ENCODE measurements at regions not wholly inside any gene's neighbourhood (a gene's known extent, or its start where the extent isn't known, plus 50 kb on each side); places are given as distances from the start of the nearest gene placed in this dataset.

GRCh38 chr4:41394481-41394894 is 137.8 kb downstream of the UCHL1 start:
- DNase-seq = no peak

DNA sequence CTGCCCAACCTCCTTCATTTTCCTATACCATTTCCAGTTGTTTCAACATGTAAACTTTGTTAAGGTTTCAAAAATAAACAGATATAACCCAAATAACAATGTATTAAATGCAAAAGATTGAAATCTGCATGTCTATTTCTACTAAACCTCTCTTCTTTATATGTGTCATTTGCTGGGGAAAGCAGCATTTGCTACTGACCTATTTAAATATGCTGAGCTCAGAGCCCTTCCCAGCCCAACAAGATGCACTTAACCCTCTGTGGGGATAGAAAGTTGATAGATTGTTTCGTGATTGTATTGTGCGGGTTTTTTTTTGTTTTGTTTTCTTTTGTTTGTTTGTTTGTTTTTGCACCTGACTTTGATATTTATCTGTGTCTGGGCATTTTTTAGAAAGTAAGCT is 139.5 kb downstream of the UCHL1 start:
- DNase-seq = no peak

GRCh38 chr4:41396869-41397268 is 140.1 kb downstream of the UCHL1 start:
- DNase-seq = no peak

GRCh38 chr4:41399231-41399630 is 138.7 kb upstream of the LIMCH1 start:
- no peak for DNase-seq

- DNase-seq = no peak
Observed at GRCh38 chr4:41400296-41400695, 137.7 kb upstream of the LIMCH1 start.

GRCh38 chr4:41405464-41406112 is 132.4 kb upstream of the LIMCH1 start:
- DNase-seq = no peak

DNA sequence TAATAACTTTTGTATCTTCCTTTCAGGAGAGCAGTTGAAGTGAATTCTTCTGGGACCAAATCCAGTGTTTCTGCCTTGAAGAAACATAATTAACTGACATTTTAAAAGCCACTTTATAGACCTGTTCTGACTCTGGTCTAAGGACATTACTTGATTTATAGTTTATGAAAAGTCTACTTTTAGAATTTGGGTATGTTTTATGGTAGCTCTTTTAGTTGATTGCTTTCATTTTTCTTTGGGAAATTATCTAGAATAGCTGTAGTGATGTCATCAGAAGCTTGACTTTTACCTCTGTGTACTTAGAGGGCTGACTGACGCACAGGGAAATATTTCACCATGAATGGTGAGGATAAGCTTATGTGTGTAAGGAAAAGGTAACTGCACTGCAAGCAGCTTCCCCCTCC is 131.8 kb upstream of the LIMCH1 start:
- no peak for DNase-seq

GRCh38 chr4:41408150-41408549 is 129.8 kb upstream of the LIMCH1 start:
- no peak for DNase-seq

- DNase-seq = no peak
Observed at GRCh38 chr4:41408859-41409593, 128.9 kb upstream of the LIMCH1 start.

DNA sequence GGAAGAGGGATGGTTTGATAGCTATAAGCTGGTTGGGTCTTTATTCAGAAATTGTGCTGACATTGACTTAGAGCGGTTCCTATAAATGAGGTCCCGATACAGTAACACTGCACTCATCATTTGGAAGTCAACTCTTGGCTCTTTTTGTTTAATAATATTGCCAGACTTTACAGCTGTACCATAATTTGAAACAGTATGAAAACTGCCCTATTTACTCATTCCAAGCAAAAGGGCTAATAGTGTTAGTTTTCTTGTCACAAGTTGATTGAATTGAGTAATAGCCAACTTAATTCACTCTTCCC is 128.4 kb upstream of the LIMCH1 start:
- DNase-seq = no peak

DNA sequence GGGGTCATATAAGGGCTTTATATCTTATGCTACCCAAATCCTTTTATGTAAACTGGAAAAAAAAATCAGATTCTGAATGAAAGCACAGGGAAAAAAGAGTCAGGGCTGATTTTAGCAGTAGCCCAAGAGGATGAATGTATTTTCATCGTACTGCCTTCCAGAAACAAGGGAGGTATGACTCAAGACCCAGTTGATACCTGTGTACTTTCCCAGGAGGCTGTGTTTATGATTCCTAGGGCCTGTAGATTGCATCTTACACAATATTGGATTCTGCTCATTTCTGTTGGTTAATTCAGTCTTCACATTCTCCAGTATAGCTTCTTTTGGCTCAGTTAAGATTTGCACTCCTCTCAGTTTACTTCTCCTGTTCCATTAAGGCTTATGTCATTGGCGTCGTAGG is 127.9 kb upstream of the LIMCH1 start:
- DNase-seq = no peak

DNA sequence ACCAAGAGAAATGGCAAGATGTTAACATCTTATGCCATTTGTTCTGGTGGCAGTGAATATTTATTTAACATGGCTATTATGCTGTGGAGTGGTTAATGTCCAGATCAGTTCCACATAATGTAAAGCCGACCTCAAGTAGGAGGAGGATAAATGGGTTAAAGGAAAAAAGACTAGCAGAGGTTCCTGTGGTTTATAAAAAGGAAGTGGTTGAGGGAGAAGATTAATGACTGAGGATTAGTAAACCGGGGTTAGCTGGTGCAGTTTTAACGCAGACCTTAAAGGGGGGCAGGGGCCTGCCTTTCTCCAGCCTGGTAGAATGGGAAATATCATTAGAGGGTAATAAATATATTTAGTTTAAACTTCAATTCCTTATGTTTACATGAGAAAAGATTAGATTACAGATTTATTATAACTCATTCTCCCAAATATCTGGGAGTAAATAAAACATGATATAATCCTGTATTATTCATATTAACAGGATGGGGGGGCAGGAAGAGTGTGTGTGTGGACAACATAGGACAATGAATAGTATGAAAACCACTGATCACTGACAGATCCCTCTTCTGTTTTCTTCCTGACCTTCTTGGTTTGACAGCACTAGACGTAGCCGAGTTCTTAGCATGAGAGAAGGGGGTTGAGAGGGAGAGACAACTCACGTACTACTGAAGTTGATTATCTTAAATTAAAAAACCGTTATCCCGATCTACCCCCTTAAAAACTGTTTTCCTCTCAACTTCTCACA is 124.1 kb upstream of the LIMCH1 start:
- no peak for DNase-seq

GRCh38 chr4:41414412-41414779 is 123.6 kb upstream of the LIMCH1 start:
- DNase-seq = no peak

DNA sequence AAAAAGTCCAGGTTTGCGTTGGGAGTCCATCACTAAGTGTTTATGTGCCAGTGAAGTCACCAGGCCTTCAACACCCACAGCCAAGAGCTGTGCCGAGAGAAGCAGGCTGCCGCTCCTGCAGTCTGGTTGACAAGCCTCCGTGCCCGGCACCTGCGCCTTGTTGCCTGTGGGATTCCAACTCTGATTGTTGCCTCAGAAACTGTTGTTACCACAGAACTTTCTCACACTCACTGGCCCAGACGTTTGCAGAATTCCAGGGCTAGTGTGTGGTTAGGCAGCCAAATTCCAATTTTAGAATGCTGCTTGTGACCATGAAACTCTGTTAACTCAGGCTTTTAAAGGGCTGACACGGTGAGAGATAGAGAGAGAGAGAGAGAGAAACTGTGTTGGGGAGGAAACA is 119.5 kb upstream of the LIMCH1 start:
- no peak for DNase-seq

DNA sequence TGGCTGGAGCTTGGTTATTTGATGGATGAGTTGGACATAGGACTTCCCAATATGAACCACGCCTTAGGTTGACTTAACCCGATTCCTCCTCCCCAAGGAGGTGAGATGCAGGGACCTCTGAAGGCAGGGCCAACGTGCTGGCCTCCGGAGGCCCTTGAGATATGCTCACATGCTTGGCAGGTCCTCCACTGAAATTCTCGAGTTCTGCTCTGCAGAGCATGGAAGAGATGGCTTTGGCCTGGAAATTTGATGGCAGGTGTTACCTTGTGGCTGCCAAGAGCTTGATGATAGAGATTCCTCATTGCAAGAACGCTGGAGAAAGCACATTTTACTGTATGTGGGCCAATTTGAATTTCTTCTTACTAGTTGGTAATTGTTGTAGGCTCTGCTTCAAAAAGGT is 117.4 kb upstream of the LIMCH1 start:
- no peak for DNase-seq

DNA sequence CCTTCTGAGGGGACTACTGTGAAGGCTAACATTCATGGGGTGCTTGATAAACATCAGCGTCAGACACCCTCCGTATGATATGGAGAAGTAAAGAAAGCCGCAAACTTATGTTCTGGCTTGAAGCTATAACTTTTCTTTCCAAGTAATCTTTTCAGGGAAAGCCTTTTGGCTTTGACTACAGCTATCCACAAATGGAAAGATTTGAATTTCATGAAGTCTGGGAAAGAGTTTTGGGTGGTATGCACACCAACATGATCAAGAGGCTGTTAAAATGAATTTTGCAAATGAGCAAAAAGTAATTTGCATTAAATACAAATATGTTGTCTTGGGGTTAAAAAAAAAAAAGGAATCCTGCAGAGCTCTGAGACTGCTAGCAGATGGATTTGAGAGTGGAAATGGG is 114.8 kb upstream of the LIMCH1 start:
- DNase-seq = peak; percentile 11

DNA sequence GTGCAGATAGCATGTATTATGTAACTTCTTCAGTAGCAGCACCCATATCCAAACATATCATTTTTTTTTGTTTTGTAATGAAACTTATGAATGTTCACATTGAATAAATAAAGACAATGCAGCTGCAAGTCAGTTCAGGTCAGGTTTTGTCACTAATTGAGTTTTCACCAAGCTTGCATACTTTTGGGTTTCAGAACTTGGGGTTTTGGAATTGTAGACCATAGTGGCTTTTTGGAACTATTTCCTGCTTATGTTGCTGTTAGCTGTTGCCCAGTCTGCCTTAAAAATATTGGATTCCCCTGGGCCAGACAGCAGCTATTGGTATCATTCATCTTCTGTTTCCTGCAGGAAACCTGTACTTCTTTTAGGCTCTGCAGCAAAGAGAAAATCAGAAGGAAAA is 113.4 kb upstream of the LIMCH1 start:
- DNase-seq = no peak

DNA sequence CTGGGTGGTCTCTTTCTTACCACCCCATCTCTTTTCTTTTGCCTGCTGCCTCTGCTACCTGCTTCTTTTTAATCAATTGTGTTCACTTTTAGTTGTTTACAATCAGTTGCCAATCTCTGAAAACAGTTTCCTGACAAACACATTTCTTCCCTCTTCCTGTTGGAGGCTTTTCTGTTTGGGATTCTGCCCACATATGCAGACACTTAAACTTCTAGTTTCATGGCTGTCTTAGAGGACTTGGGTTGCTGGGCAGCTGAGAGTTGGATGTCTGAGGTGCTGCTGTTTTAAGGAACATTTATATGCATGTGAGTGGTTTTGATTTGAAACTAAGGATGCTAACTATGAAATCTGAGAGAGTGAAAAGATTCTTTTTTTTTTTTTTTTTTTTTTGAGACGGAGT is 112.3 kb upstream of the LIMCH1 start:
- no peak for DNase-seq

DNA sequence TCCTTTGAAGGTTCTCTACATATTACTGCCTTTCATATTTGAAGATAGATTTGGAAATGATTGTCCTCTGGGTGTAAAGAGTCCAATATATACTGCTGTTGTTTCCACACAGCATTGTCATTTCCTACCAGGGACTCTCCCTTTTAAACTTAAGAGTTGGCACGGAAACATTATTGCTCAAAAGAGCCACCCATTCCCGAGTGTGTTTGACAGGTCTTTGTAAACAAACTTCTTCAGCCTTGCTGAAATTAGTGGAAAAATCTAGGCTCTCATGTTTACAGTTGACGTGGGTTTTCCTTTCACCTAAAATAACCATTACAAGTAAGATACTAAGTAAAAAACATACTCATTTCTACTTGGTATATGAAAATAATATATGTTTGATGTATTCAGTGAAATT is 111.4 kb upstream of the LIMCH1 start:
- no peak for DNase-seq

GRCh38 chr4:41427306-41427882 is 110.6 kb upstream of the LIMCH1 start:
- no peak for DNase-seq

GRCh38 chr4:41427931-41428600 is 109.9 kb upstream of the LIMCH1 start:
- DNase-seq = no peak

DNA sequence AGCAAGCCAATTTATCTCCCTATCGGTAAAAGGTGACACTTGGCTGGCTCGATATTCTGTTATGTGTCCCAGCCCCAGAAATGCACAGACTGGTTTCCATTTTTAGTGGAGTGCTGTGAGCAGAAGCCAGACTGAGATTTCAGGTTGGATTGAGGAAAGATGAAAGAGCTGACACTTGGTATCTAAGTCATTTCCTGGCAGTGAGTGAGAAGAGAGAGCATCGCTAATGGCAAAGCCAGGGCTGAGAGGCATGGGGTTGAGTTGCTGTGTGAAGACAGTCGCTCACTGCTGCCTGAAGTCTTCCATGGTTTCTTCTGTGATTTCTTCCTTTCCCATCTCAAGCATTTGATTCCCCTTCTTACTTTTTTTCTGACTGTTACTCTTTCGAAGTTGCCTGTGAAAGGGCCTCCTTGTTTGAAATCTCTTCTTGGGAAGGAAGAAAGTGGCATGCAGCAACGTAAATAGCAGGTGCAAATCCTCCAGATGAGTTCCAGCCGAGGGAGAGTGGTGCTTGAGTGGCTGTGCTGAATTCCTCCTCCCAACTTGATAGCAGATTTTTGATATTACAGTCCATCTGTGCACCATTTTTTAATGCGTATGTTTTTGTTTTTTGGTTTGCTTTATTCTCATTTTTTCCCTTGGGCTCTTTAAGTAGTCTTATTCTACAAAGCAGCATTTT is 109.2 kb upstream of the LIMCH1 start:
- DNase-seq = no peak

- DNase-seq = no peak
Observed at GRCh38 chr4:41429280-41429669, 108.7 kb upstream of the LIMCH1 start.

Data from NCI-H526 treated with DMSO at 0.1 percent for 48 hours (cell line).